GM12892 (cell line): ENCODE measurements at regions not wholly inside any gene's neighbourhood (a gene's known extent, or its start where the extent isn't known, plus 50 kb on each side); places are given as distances from the start of the nearest gene placed in this dataset.

Experiments used
- POLR2A ChIP-seq: IDR thresholded peaks from 2 replicates; pipeline ENCODE4 v1.6.1; 2011; ENCODE audit warnings: low read depth, low read length, control low read depth
- POLR2AphosphoS5 ChIP-seq: IDR thresholded peaks from 2 replicates; pipeline ENCODE4 v1.6.1; 2011; ENCODE audit warnings: low read depth, low read length, control low read depth

DNA sequence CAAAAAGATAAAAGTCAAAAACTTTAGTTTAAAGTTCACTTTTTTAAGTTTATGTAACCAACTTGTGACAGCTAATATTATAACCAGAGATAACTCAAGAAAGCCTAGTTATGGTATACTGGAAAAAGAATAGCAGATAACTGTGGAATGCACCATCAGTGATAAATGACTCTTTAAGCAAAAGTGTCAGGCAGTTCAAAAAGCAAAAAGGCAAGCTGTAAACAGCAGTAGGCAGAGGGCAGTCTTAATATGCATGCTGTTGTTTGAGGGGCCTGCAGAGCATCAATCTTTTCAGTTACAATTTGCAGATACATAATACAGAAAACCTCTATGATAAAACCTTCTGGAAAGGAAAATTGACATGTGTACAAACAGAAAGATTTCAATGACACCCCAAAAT is 81.8 kb upstream of the JADE1 start:
- TF ChIP-seq POLR2A (no peak), POLR2AphosphoS5 (no peak)
